ENCODE measurements at regions not wholly inside any gene's neighbourhood (a gene's known extent, or its start where the extent isn't known, plus 50 kb on each side); places are given as distances from the start of the nearest gene placed in this dataset.
"Not testable (repeated sequence)": the region's sequence is repeated elsewhere in the genome, so short reads cannot be mapped to it uniquely, and the experiment has no call there.

- DNase-seq = no peak
These were observed 423.2 kb upstream of the PCDH15 start for GRCh38 chr10:55224007-55224781.

GRCh38 chr10:55223352-55223751 lies 422.3 kb upstream of the PCDH15 start:
- DNase-seq = no peak

- DNase-seq = no peak
These were observed 419.9 kb upstream of the PCDH15 start for GRCh38 chr10:55220975-55221374.

GRCh38 chr10:55215699-55216098 lies 414.7 kb upstream of the PCDH15 start:
- no peak for DNase-seq

- no peak for DNase-seq
These were observed 413.6 kb upstream of the PCDH15 start for GRCh38 chr10:55214608-55215007.

- no peak for DNase-seq
These were observed 411.0 kb upstream of the PCDH15 start for GRCh38 chr10:55212051-55212450.

- DNase-seq = no peak
These were observed 402.8 kb upstream of the PCDH15 start for GRCh38 chr10:55203874-55204273.

- DNase-seq = no peak
These were observed 402.3 kb upstream of the PCDH15 start for GRCh38 chr10:55203319-55203718.

GRCh38 chr10:55200020-55200419 lies 399.0 kb upstream of the PCDH15 start:
- no peak for DNase-seq

- DNase-seq = no peak
These were observed 390.3 kb upstream of the PCDH15 start for GRCh38 chr10:55191236-55191860.

- DNase-seq = no peak
These were observed 383.0 kb upstream of the PCDH15 start for GRCh38 chr10:55183993-55184392.

GRCh38 chr10:55180357-55180756 lies 379.3 kb upstream of the PCDH15 start:
- DNase-seq = no peak

GRCh38 chr10:55174419-55174818 lies 373.4 kb upstream of the PCDH15 start:
- DNase-seq = no peak

GRCh38 chr10:55169493-55169892 lies 368.5 kb upstream of the PCDH15 start:
- DNase-seq = no peak

GRCh38 chr10:55168343-55168742 lies 367.3 kb upstream of the PCDH15 start:
- no peak for DNase-seq

GRCh38 chr10:55163388-55163979 lies 362.5 kb upstream of the PCDH15 start:
- no peak for DNase-seq

GRCh38 chr10:55162321-55162720 lies 361.3 kb upstream of the PCDH15 start:
- DNase-seq = not testable (repeated sequence)

GRCh38 chr10:55160655-55161283 lies 359.7 kb upstream of the PCDH15 start:
- no peak for DNase-seq

GRCh38 chr10:55158633-55159032 lies 357.6 kb upstream of the PCDH15 start:
- DNase-seq = no peak

GRCh38 chr10:55146032-55146431 lies 345.0 kb upstream of the PCDH15 start:
- no peak for DNase-seq

GRCh38 chr10:55144001-55144400 lies 343.0 kb upstream of the PCDH15 start:
- DNase-seq = no peak

GRCh38 chr10:55141892-55142291 lies 340.9 kb upstream of the PCDH15 start:
- no peak for DNase-seq

GRCh38 chr10:55137063-55137462 lies 336.0 kb upstream of the PCDH15 start:
- no peak for DNase-seq

GRCh38 chr10:55104738-55105137 lies 303.7 kb upstream of the PCDH15 start:
- no peak for DNase-seq

Measured in central memory CD4-positive, alpha-beta T cell (primary cell).